HG03097 (cell line): ENCODE measurements at regions not wholly inside any gene's neighbourhood (a gene's known extent, or its start where the extent isn't known, plus 50 kb on each side); places are given as distances from the start of the nearest gene placed in this dataset.

Source experiments
- ATAC-seq: cut with Tn5 transposase; IDR thresholded peaks from one replicate; pipeline ENCODE4 v1.9.1; 2021; ENCODE audit not compliant: unreplicated experiment, low FRiP score

- ATAC-seq: no peak
These were observed 261.5 kb downstream of the BMP2 start for GRCh38 chr20:7029019-7029418.

- ATAC-seq: no peak
These were observed 263.7 kb downstream of the BMP2 start for GRCh38 chr20:7031222-7031621.

GRCh38 chr20:7038029-7038428, 270.5 kb downstream of the BMP2 start:
- ATAC-seq: no peak

DNA sequence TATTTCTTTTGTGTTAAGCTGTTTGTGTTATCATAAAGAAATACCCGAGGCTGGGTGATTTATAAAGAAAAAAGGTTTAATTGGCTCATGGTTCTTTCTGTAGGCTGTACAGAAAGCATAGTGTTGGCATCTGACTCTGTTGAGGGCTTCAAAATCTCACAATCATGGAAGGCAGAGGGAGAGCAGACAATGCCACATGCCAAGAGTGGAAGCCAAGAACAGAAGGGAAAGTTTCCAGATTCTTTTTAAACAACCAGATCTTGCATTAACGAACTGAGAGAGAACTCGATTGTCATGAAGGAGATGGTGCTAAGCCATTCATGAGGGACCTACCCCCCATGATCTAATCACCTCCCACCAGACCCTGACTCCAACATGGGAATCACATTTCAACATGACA, 290.1 kb downstream of the BMP2 start:
- ATAC-seq: no peak

- no peak for ATAC-seq
These were observed 311.3 kb downstream of the BMP2 start for GRCh38 chr20:7078804-7079203.

DNA sequence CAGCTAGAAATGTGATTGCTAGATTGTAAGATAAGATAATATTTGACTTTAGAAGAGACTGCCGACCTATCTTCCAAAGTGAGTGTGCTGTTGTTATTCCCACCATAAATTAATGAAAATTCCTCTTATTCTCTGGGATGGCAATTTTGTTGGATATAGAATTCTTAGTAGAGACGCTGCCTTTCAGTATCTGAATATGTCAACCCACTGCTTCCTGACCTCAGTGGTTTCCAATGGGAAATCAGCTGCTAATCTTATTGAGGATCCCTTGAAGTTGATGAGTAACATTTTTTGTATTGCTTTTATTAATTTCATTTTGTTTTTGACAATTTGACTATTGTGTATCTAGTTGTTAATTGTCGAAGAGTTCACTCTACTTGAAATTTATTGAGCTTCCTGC, 313.0 kb downstream of the BMP2 start:
- ATAC-seq: no peak

DNA sequence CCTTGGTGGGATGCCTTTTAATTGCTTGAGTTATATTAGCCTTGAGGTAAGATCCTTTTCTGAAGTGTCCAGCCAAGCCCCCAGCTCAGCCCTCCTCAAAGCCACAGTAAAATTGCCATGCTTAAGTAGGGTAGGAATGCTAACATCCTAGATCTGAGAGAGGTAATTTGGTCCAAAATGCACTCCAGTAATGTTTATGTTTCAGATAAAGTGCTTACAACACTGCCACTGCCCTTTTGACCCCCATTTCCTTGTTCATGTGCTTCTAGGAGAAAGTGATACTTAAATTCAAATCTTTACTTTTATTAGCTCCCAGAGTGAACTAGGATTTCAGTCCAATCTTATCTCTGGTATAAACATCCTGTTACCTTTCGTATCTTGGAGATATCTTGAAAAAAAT, 318.0 kb downstream of the BMP2 start:
- ATAC-seq: no peak

GRCh38 chr20:7087803-7088202, 320.3 kb downstream of the BMP2 start:
- ATAC-seq: no peak

GRCh38 chr20:7090001-7090400, 322.5 kb downstream of the BMP2 start:
- ATAC-seq: no peak

DNA sequence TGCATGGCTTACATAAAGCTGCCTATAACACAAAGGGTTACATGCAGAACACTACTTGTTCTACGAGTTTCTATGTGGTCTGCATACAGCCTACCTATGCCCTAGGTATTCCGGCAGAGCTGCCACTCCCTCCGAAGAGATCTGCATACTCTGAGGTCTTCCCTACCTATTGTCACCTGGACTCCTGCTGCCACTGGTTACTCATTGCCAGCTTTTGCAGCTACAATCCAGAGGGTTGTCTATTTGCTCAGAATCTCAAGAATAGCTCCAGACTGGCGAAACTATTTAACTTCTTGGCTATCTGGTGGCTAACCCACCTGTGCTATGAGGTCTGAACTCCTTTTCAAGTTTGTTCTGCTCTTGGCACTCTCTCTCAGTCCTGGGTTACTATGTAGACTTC, 323.3 kb downstream of the BMP2 start:
- no peak for ATAC-seq

DNA sequence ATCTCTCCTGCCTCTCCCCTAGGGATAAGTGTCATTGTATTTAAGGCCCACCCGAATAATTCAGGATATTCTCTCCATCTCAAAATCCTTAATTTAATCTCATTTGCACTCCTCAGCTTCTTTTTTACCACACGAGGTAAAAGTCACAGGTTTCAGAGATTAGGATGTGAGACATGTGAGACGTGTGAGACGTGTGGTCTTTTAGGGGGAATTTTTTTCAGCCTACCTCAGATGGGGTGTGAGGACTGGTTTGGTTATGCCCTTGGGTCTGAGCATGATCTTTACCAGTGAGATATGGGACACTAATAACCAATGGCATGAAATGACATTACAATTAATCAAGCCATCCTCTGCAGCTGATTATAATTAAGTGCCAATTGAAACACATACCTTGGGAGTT, 324.2 kb downstream of the BMP2 start:
- no peak for ATAC-seq

DNA sequence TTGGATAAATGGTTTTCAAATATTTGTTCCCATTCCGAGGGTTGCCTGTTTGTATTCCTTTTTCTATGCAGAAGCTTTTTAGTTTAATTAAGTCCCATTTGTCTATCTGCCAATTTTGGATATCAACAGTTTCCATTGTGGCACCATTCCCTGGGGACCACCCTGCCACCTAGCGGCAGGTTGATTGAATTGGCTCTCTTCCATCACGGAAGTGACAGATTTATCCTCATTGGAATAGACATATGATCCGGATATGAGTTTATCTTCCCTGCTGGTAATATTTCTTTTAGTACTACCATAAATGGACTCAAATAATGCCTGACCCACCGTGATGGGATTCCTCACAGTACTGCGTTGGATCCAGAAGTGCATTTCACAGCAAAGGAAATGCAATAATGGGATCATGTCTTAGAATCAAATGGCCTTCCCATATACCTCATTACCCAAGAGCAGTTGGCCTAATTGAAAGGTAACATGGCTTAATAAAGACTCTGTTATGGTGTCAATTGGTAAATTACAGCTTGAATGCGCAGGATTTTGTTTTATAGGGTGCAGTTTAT, 327.0 kb downstream of the BMP2 start:
- no peak for ATAC-seq

DNA sequence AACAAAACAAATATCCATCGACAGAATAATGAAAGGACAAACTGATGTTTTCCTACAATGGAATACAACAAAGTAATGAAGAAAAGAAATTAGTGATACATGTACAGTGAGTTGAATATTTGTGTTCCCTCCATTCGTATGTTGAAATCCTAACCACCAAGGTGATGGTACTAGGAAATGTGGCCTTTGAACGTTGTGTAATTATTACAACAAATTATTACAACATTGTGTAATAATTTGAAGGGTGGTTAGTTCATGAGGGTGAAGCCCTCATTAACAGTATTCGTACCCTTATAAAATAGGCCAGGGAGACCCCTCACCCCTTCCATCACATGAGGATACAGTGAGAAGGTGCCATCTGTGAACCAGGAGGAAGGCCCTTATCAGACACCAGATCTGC, 339.4 kb downstream of the BMP2 start:
- ATAC-seq: no peak

DNA sequence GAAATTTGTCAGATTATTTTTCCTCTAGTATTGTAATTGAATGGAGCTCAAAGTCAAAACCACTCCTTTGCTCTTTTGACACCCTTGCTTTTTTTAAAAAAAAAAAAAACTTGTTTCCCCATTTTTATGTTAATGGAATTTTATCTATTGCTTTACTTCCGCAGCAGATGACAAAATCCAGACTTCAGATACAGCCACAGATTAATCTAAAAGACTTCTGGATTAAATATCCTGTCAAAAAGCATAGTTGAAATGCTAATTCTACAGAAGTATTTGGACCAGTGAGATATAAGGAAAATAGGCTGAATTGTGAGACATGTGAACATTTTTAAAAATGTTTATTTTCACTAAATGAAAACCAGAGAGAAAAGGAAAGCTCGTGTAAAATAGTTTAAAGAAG, 341.4 kb downstream of the BMP2 start:
- no peak for ATAC-seq

DNA sequence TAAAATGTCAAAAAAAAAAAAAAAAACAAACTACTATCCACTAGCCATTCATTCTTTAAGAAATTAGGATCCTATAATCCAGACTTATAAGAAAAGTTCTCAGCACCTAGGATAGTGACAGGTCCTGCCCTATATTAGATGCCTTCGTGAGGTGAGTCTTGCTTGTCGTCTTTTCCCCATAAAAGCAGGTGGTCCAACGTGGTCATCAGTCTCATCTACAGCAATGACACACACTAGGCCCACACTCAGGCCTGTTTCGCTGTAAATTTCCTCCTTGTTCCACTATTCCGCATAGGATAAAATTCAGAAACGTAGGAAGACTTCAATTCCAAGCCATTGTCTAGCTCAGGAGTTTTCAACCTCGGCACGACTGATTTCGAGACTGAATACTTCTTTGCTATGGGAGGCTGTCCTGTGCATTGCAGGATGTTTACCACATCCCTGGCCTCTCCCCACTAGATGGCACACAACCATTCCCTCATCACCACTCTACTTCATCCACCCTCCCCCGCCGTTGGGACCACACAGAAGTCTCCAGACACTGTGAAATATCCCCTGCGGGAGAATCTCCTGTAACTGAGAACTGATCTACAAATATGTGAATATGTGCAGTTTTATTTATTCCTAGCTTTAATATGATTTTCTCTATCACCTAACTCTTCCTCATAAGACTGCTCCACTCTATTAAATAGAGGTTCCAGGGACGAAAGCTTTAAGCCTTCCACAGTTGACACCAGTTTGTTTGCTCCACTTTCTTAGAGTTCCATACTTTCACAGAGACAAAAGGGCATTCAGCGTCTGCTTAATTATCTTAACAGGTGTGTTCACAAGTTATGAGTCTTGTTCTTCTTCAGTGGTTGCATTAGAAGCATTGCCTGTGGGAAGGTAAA, 346.3 kb downstream of the BMP2 start:
- ATAC-seq: no peak

DNA sequence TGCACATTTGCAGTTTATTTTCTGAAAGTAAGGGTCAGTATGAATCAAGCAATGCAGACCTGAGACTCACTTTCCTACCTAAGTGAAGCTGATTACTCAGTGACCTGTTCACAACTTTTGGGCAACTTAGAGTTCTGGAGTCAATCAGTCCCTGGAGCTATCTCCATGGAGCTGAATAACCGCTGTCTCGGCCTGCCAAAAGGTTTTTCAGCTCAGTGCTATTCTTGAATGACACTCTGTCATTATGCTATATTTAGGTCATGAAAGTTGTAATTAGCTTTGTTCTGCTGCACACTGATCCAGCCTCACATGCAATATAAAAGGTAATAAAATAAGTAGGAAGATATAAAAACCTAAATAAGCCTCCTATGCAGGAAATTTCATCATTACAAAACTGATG, 356.0 kb downstream of the BMP2 start:
- ATAC-seq: no peak

GRCh38 chr20:7124120-7124519, 356.6 kb downstream of the BMP2 start:
- no peak for ATAC-seq

- ATAC-seq: no peak
These were observed 369.4 kb downstream of the BMP2 start for GRCh38 chr20:7136886-7137285.

- peak; percentile 95 for ATAC-seq
These were observed 370.1 kb downstream of the BMP2 start for GRCh38 chr20:7137395-7138151.

- ATAC-seq: no peak
These were observed 377.0 kb downstream of the BMP2 start for GRCh38 chr20:7144464-7144863.

DNA sequence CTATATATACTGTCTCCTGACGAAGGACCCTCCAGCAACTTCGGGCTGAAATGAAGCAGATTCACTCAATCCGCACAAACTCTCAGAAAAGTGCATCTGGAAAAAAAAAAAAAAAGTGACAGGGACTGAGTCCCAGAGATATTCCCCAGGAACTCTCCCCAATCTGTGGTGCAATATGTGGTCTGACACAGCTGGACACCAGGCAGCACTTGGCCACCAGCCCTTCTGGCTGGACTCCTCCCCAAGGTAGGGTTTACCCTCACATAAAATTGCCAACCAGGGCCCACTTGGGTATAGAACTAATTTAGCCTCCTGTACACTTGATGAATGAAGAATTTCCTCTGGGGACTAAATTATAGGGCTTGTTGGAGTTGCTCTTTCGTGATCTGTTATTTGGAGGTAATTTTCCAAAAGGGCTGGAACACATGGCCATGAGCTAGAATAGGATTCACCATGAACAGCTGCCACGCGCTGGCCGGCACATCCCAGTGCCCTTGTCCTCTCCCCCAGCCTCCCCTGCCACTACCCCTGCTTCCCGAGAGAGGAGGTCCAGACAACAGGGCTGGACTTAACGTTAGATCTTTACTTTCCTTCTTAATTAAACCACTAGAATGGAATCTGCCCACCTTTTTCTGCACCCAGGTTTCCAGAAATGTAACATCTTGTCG, 379.2 kb downstream of the BMP2 start:
- ATAC-seq: no peak
